ENCODE measurements at regions not wholly inside any gene's neighbourhood (a gene's known extent, or its start where the extent isn't known, plus 50 kb on each side); places are given as distances from the start of the nearest gene placed in this dataset.

DNA sequence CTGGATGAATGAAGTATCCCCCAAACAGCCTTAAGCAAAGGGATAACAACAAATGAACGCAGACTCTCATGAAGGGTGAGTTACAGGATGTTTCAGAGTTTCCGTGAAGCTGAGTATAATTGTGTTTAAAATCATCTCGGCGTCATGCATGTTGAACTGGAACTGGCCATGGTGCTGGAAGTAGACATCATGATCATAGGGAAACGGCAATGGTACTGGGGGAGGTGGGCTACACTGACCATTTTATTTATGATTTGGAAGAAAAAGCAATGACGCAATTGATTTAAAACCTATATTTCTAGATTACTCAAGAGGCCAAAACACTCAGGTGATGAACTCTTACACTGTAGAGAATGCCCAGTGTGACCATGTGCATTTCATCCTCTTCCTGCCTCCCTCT, 387.9 kb upstream of the MYT1L start:
- H3K4me1 ChIP-seq = no peaks in the 10 kb centered on the region
- 24 to 35% methylated on average over 6 of the region's 6 CpGs for WGBS, 2 donors
- H3K27me3 ChIP-seq = no peaks in the 10 kb centered on the region
- no peak overlapping the region for H3K4me3 ChIP-seq
- intact Hi-C loops (cut with DNase I) = no loop called here
- DNase-seq (no peak), ATAC-seq (no peak)
- TF ChIP-seq, protein P1, sequence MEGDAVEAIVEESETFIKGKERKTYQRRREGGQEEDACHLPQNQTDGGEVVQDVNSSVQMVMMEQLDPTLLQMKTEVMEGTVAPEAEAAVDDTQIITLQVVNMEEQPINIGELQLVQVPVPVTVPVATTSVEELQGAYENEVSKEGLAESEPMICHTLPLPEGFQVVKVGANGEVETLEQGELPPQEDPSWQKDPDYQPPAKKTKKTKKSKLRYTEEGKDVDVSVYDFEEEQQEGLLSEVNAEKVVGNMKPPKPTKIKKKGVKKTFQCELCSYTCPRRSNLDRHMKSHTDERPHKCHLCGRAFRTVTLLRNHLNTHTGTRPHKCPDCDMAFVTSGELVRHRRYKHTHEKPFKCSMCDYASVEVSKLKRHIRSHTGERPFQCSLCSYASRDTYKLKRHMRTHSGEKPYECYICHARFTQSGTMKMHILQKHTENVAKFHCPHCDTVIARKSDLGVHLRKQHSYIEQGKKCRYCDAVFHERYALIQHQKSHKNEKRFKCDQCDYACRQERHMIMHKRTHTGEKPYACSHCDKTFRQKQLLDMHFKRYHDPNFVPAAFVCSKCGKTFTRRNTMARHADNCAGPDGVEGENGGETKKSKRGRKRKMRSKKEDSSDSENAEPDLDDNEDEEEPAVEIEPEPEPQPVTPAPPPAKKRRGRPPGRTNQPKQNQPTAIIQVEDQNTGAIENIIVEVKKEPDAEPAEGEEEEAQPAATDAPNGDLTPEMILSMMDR (IDR thresholded peaks at IDR 0.05) = no peak
- no peak for TF ChIP-seq POLR2A (IDR thresholded peaks at IDR 0.05)
- H3K36me3 ChIP-seq (replicated peaks in 1 of 2; ENCODE audit: insufficient read depth in 1 of 2, low read depth in 2 of 2) = no peaks in the 10 kb centered on the region
- no peaks in the 10 kb centered on the region for H3K9me3 ChIP-seq
- no peak overlapping the region for H3K27ac ChIP-seq

DNA sequence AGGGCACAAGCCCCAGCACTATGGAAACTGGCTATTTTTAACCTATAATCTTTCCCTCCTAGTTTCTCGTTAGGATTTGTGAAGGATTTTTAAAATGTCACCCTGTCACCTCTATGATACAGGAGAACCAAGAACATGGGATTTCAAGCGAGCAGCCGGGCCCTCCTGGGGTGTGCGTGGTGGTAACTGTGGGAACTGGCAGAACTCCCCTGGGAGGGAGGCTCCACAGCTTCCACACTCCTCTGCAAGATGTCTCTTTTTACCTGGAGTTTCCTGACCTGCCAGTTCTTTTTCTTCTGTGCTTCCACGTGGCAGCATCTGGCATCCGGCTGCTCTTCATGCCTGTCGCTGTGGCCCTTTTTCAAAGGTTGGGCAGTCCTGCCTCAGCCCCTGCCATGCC, 386.3 kb upstream of the MYT1L start:
- WGBS, 2 donors = 48 to 57% methylated on average over 7 of the region's 7 CpGs
- intact Hi-C loops (cut with DNase I) = no loop called here
- Histone ChIP-seq H3K27ac (no peak overlapping the region), H3K27me3 (no peaks in the 10 kb centered on the region), H3K4me1 (no peaks in the 10 kb centered on the region), H3K9me3 (no peaks in the 10 kb centered on the region), H3K36me3 (replicated peaks in 1 of 2; ENCODE audit: insufficient read depth in 1 of 2, low read depth in 2 of 2) (no peaks in the 10 kb centered on the region), H3K4me3 (no peak overlapping the region)
- TF ChIP-seq, protein P1 (IDR thresholded peaks at IDR 0.05) = no peak
- no peak for TF ChIP-seq POLR2A (IDR thresholded peaks at IDR 0.05)
- ATAC-seq (no peak), DNase-seq (no peak)

DNA sequence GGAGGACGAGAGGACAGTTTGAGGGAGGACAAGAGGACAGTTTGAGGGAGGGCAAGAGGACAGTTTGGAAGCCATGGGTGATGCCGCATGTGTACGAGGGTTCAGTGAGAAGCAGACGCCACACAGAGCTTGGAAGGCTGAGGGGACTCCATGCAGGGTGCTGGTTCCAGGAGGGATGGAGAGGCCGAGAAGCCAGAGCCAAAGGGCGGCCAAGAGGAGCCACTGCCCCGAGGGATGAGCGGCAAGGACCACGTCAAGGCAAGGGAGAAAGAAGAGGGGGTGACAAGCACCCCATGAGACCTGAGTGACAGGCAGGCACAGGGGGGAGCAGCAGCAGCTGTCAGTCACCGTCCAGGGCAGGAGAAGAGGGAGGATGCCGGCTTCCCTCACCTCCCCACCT, 385.7 kb upstream of the MYT1L start:
- Histone ChIP-seq H3K9me3 (no peaks in the 10 kb centered on the region), H3K27me3 (no peaks in the 10 kb centered on the region), H3K4me3 (no peak overlapping the region), H3K27ac (no peak overlapping the region), H3K4me1 (no peaks in the 10 kb centered on the region), H3K36me3 (replicated peaks in 1 of 2; ENCODE audit: insufficient read depth in 1 of 2, low read depth in 2 of 2) (no peaks in the 10 kb centered on the region)
- WGBS, 2 donors = 52 to 58% methylated on average over 10 to 11 of the region's 11 CpGs
- no peak for DNase-seq
- ATAC-seq = no peak
- intact Hi-C loops (cut with DNase I) = no loop called here
- no peak for TF ChIP-seq POLR2A (IDR thresholded peaks at IDR 0.05)
- TF ChIP-seq, protein P1 (IDR thresholded peaks at IDR 0.05) = no peak

DNA sequence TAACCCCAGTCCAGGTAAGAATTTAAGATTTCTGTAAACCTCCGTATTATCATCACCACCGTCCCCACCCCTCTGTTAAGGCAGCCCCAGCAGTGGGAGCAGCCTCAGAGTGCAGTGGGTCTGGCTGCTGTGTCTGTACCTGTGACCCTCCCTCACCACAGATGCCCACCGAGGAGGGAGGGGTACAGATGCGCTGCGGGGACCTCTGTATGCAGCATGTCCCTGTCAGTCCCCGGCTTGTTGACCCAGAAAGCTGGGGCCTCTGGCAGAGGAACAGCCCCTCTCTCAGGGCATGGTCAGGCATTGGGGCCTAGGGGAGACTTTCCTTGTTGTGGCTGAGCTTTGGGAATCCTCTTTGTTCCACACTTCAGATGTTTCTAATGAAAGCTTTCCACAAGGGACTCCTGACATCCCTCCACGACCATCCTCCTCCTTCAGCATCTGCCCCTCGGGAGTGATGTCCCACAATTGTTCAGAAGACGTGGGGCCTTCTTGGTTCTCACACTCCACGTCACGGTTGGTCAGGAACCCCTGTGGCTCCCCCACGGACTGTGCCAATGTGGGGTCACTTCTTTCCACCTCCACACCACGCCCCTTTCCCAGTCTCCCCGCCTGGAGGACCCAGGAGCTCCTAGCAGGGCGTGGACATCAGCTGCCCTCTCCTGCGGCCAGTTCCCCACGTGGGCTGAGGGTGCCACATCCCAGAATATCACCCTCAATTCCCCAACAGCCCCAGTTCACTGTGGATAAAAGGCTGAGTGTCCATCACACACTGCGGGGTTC, 384.2 kb upstream of the MYT1L start:
- no peak for ATAC-seq
- 54 to 66% methylated on average over 16 to 18 of the region's 18 CpGs for WGBS, 2 donors
- H3K4me1 ChIP-seq = no peaks in the 10 kb centered on the region
- H3K9me3 ChIP-seq = no peaks in the 10 kb centered on the region
- H3K36me3 ChIP-seq (replicated peaks in 1 of 2; ENCODE audit: insufficient read depth in 1 of 2, low read depth in 2 of 2) = no peaks in the 10 kb centered on the region
- H3K4me3 ChIP-seq = no peak overlapping the region
- no peak for DNase-seq
- H3K27ac ChIP-seq = no peak overlapping the region
- no peak for TF ChIP-seq POLR2A (IDR thresholded peaks at IDR 0.05)
- TF ChIP-seq, protein P1 (IDR thresholded peaks at IDR 0.05) = no peak
- intact Hi-C loops (cut with DNase I) = no loop called here
- no peaks in the 10 kb centered on the region for H3K27me3 ChIP-seq

DNA sequence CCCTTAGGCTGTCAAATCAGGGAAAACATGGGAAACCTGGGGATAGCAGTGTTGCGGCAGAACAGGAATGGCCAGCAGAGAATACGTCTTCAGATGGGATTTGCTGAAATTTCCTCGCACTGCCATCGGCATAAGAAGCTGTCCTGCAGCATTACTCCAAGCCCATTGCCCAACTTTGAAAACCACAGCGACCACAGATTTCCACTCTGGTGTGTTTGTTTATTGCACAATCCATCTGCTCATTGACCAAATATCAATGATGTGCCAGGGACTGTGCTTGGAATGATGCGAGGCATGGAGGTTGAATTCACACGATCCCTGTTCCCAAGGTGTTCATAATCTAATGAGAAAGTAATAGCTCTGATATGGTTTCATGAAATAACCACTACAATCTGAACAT, 383.3 kb upstream of the MYT1L start:
- 58 to 64% methylated on average over 7 of the region's 7 CpGs for WGBS, 2 donors
- ATAC-seq (no peak), DNase-seq (no peak)
- Histone ChIP-seq H3K27me3 (no peaks in the 10 kb centered on the region), H3K27ac (no peak overlapping the region), H3K4me1 (no peaks in the 10 kb centered on the region), H3K9me3 (no peaks in the 10 kb centered on the region), H3K36me3 (replicated peaks in 1 of 2; ENCODE audit: insufficient read depth in 1 of 2, low read depth in 2 of 2) (no peaks in the 10 kb centered on the region), H3K4me3 (no peak overlapping the region)
- intact Hi-C loops (cut with DNase I) = no loop called here
- TF ChIP-seq POLR2A (IDR thresholded peaks at IDR 0.05) = no peak
- TF ChIP-seq, protein P1 (IDR thresholded peaks at IDR 0.05) = no peak

Data from body of pancreas (tissue), 4 donors.